SJSA1 (cell line): ENCODE measurements at regions not wholly inside any gene's neighbourhood (a gene's known extent, or its start where the extent isn't known, plus 50 kb on each side); places are given as distances from the start of the nearest gene placed in this dataset.

ENCODE experiments used
- DNase-seq, 2 experiments: peaks; one replicate each; pipeline ENCODE4 v3.0.0-alpha.2; 2015 to 2020; ENCODE audit warnings: low spot score in 2 of 2, low read depth in 1 of 2
- H3K27ac ChIP-seq: fragments of 250-450 bp; sonication (Bioruptor Pico); 2 replicates; pipeline ENCODE4 v1.5.1; 2020; ENCODE audit warnings: mild to moderate bottlenecking, moderate library complexity
- H3K27me3 ChIP-seq: fragments of 250-450 bp; sonication (Bioruptor Pico); replicated peaks from 2 replicates; pipeline ENCODE4 v1.5.1; 2020; ENCODE audit warnings: mild to moderate bottlenecking, moderate library complexity
- H3K36me3 ChIP-seq: fragments of 250-450 bp; sonication (Bioruptor Pico); 2 replicates; pipeline ENCODE4 v1.5.1; 2020; ENCODE audit warnings: mild to moderate bottlenecking
- H3K4me1 ChIP-seq: fragments of 250-450 bp; sonication (Bioruptor Pico); replicated peaks from 2 replicates; pipeline ENCODE4 v1.6.1; 2021; ENCODE audit warnings: mild to moderate bottlenecking
- H3K4me3 ChIP-seq: fragments of 250-450 bp; sonication (Bioruptor Pico); 2 replicates; pipeline ENCODE4 v1.5.1; 2020; ENCODE audit warnings: mild to moderate bottlenecking
- H3K9me3 ChIP-seq: fragments of 250-450 bp; sonication (Bioruptor Pico); replicated peaks from 2 replicates; pipeline ENCODE4 v1.5.1; 2020; ENCODE audit warnings: mild to moderate bottlenecking

DNA sequence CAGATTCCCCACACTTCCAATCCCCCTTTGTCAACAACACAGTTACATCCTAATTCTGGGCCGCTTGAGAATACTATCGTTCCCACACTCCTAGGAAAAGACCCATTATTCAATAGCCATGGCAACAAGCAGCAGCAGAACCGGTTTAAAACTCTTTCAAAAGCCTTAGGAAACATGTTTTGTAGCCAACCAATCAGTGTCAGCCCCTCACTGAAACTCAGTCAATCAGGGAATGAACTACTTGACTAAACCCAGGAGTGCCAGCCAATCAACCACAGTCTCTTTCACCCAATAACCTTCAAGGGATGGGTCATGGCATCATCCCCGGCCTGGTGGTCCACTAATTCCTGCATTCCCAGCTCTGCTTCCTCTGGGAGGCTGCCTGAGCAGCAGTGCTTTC is 204.8 kb upstream of the HS6ST1 start:
- Histone ChIP-seq H3K27ac (no peak overlapping the region), H3K36me3 (no peaks in the 10 kb centered on the region), H3K4me3 (no peak overlapping the region), H3K9me3 (no peaks in the 10 kb centered on the region; the same call in 1 of the 2 replicates), H3K4me1 (peaks cover 23% of the 10 kb centered on the region), H3K27me3 (no peaks in the 10 kb centered on the region)
- DNase-seq, result no peak

GRCh38 chr2:128524183-128524582 is 205.5 kb upstream of the HS6ST1 start:
- peaks cover 23% of the 10 kb centered on the region for H3K4me1 ChIP-seq
- H3K27me3 ChIP-seq, result no peaks in the 10 kb centered on the region
- H3K4me3 ChIP-seq, result no peak overlapping the region
- no peaks in the 10 kb centered on the region; the same call in 1 of the 2 replicates for H3K9me3 ChIP-seq
- H3K27ac ChIP-seq, result no peak overlapping the region
- no peaks in the 10 kb centered on the region for H3K36me3 ChIP-seq
- no peak for DNase-seq

DNA sequence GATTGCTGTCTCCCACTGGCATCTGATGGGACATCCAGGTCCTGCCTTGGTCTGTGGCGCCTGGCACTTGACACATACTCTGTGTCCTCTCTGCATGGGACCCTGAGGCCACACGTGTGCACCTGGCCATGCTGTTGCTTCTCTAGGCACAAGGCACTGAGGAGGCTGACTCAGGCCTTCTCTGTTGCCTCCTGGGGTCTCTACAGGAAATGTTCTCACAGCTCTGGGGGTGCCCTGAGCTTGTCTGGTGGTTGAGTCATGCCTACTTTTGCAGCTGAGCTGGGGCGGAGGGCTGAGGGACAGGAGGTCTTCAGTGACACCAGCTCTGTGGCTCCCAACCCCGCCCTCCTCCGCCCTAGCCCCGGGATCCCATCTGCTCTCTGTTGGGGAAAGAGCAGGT is 207.0 kb upstream of the HS6ST1 start:
- no peak for DNase-seq
- no peaks in the 10 kb centered on the region for H3K27me3 ChIP-seq
- peaks cover 16% of the 10 kb centered on the region for H3K4me1 ChIP-seq
- no peaks in the 10 kb centered on the region for H3K36me3 ChIP-seq
- H3K27ac ChIP-seq, result no peak overlapping the region
- no peak overlapping the region for H3K4me3 ChIP-seq
- no peaks in the 10 kb centered on the region; the same call in 1 of the 2 replicates for H3K9me3 ChIP-seq

- Histone ChIP-seq H3K27ac (no peak overlapping the region), H3K9me3 (no peaks in the 10 kb centered on the region; the same call in 1 of the 2 replicates), H3K36me3 (no peaks in the 10 kb centered on the region), H3K4me1 (peaks cover 18% of the 10 kb centered on the region), H3K4me3 (no peak overlapping the region), H3K27me3 (no peaks in the 10 kb centered on the region)
- DNase-seq, result no peak
Observed at GRCh38 chr2:128526455-128526976, 207.8 kb upstream of the HS6ST1 start.

DNA sequence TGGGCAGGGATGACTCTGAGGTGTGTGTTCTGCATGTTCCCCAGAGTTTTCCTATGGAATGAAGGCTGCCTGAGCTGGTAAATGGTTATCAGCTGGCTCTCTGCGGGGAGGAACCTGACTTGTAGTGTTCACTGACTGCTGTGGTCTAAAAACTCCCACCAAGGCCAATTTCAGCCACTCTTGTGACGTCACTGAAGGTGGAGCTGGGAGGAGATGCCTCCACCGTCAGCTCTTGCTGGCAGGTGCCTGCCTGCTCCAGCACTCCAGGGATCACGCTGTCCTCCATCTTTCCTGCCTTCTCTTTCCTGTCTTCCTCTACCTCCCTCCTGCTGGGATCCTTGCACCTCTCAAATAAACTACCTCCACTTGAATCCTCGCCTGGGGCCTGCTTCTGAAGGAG is 209.5 kb upstream of the HS6ST1 start:
- peaks cover 23% of the 10 kb centered on the region for H3K4me1 ChIP-seq
- no peak overlapping the region for H3K27ac ChIP-seq
- no peaks in the 10 kb centered on the region; the same call in 1 of the 2 replicates for H3K9me3 ChIP-seq
- no peaks in the 10 kb centered on the region for H3K36me3 ChIP-seq
- no peaks in the 10 kb centered on the region for H3K27me3 ChIP-seq
- DNase-seq, result no peak
- H3K4me3 ChIP-seq, result no peak overlapping the region

- Histone ChIP-seq H3K27ac (no peak overlapping the region), H3K4me3 (no peak overlapping the region), H3K4me1 (peaks cover 43% of the 10 kb centered on the region), H3K27me3 (no peaks in the 10 kb centered on the region), H3K9me3 (no peaks in the 10 kb centered on the region), H3K36me3 (no peaks in the 10 kb centered on the region)
- DNase-seq, result no peak
Observed at GRCh38 chr2:128530025-128530573, 211.4 kb upstream of the HS6ST1 start.

DNA sequence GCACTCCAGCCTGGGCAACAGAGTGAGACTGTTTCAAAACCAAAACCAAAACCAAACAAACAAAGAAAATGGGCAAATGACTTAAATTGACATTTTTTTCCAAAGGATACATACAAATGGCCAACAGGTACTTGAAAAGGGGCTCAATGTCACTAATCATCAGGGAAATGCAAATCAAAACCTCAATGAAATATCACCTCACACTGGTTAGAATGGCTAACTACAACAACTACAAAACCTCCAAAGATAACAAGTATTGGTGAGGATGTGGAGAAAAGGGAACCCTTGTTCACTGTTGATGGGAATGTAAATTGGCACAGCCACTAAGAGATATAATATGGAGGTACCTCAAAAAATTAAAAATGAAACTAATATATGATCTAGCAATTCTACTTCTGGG is 213.2 kb upstream of the HS6ST1 start:
- Histone ChIP-seq H3K9me3 (no peaks in the 10 kb centered on the region), H3K36me3 (no peaks in the 10 kb centered on the region), H3K27ac (no peak overlapping the region; the same call in 1 of the 2 replicates), H3K4me1 (peaks cover 56% of the 10 kb centered on the region), H3K4me3 (no peak overlapping the region), H3K27me3 (no peaks in the 10 kb centered on the region)
- DNase-seq, result no peak

GRCh38 chr2:128533101-128533500 is 214.4 kb upstream of the HS6ST1 start:
- DNase-seq, result no peak
- peaks cover 64% of the 10 kb centered on the region for H3K4me1 ChIP-seq
- H3K4me3 ChIP-seq, result no peak overlapping the region
- H3K27ac ChIP-seq, result no peak overlapping the region
- H3K27me3 ChIP-seq, result no peaks in the 10 kb centered on the region
- no peaks in the 10 kb centered on the region for H3K9me3 ChIP-seq
- H3K36me3 ChIP-seq, result no peaks in the 10 kb centered on the region

DNA sequence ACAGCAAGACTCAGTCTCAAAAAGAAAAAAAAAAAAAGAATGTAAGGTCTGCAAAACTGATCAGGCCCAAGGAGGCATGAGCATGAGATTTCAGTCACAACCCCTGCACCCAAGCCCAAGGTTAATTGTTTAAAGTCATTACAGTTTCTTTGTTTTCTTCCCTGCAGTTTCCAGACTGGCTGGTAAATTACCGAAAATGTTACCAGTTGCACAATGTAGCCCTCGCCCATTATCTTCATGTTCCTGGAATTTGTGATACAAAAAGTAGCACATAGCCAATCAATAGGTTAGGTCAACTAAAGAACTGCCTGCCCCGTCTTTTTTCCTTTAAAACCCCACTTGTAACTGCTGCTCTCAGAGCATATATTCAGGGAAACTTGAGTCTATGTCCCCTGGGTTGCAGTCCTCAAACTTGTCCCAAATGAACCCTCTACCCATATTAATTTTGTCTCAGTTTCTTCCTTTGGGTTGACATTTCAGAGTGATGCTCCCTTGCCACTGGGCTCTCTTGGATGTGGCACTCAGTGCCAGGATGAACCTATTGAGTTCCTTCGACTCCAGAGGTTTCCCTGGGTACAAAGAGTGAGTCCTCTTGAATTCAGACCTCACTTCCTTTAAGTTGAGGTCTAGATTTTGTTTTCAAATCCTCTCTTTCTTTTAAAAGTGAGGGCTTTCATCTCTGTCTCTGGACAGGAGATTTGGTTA is 216.2 kb upstream of the HS6ST1 start:
- Histone ChIP-seq H3K36me3 (no peaks in the 10 kb centered on the region), H3K27ac (peak overlapping the region; percentile 98), H3K27me3 (no peaks in the 10 kb centered on the region), H3K4me3 (no peak overlapping the region), H3K9me3 (no peaks in the 10 kb centered on the region), H3K4me1 (peaks cover 71% of the 10 kb centered on the region)
- no peak for DNase-seq

DNA sequence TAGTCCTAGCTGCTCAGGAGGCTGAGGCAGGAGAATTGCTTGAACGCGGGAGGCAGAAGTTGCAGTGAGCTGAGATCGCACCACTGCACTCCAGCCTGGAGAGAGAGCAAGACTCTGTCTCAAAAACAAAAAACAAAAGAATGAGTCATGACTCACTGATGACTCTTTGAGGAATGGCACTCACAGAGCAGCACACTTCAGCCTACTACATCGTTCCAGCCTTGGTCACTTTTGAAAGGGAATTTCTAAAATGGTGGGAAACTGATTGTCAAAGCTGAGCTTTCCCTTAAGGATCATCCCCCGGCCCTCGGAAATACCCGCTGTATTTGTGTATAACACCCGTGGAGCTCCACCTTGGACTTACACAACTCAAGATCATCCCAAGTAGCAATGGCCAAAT is 217.3 kb upstream of the HS6ST1 start:
- H3K4me3 ChIP-seq, result no peak overlapping the region
- peak overlapping the region; percentile 98 for H3K27ac ChIP-seq
- H3K27me3 ChIP-seq, result no peaks in the 10 kb centered on the region
- DNase-seq, result peak; percentile 77 to 91
- H3K36me3 ChIP-seq, result no peaks in the 10 kb centered on the region
- peaks cover 69% of the 10 kb centered on the region for H3K4me1 ChIP-seq
- H3K9me3 ChIP-seq, result no peaks in the 10 kb centered on the region

DNA sequence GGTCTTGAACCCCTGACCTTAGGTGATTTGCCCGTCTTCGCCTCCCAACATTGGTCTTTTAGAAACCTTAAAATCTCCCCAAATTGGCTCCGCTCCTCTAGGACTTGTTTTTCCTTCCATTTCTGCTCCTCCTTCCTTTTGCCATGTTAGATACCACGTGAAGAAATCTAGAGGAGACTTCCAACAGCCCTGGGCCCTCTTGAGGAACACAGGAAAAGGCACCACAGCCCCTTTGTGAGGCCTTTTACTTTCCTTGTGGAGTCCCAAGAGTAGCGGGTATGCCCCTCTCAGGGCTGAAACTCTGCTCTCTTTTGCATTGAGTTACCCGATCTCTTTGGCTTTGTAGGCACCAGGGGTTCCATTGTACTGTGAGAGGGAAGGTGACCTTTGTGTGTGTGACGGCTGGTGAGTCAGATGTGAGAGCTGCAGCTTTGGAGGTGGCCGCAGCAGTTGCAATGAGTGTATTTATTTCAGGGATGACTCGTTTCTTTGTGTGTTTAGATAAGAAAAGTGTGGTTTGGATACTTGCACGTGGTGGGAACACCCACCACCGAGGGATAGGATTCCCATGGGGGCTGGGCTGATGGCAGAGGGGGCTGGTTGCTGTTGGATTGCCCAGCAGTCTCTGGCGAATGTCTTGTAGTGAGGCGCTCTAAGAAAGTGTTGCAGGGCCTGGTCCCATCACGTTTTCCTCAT is 218.4 kb upstream of the HS6ST1 start:
- H3K27me3 ChIP-seq, result no peaks in the 10 kb centered on the region
- peak overlapping the region; percentile 98 for H3K27ac ChIP-seq
- peak; percentile 96 to 99 for DNase-seq
- peaks cover 62% of the 10 kb centered on the region for H3K4me1 ChIP-seq
- no peaks in the 10 kb centered on the region for H3K36me3 ChIP-seq
- no peaks in the 10 kb centered on the region for H3K9me3 ChIP-seq
- peak overlapping the region; percentile 13 for H3K4me3 ChIP-seq

GRCh38 chr2:128537646-128538045 is 219.0 kb upstream of the HS6ST1 start:
- H3K4me3 ChIP-seq, result peak overlapping the region; percentile 13
- H3K9me3 ChIP-seq, result no peaks in the 10 kb centered on the region
- no peaks in the 10 kb centered on the region for H3K27me3 ChIP-seq
- H3K36me3 ChIP-seq, result no peaks in the 10 kb centered on the region
- DNase-seq, result no peak
- H3K27ac ChIP-seq, result peak overlapping the region; percentile 98
- H3K4me1 ChIP-seq, result peaks cover 62% of the 10 kb centered on the region

- peak overlapping the region; percentile 13; the same call in 1 of the 2 replicates for H3K4me3 ChIP-seq
Observed at GRCh38 chr2:128538396-128538795, 219.7 kb upstream of the HS6ST1 start.

DNA sequence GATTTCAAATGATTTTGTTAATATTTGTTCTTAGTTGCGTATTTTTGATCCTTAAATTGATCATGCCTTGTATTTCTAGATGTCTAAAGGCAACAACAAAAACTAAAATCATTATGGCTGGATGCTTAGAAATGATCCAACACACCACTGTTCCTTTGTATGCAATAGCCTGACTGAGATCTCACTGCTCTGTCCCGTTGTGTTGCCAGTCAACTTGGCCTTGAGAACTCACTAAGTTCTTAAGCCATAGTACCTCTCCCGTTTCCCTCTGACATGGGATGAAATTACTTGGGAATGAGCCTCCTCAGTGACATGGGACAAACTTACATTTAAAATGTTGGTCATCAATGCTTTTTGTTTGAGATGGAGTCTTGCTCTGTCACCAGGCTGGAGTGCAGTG is 222.0 kb upstream of the HS6ST1 start:
- H3K27ac ChIP-seq, result no peak overlapping the region
- peaks cover 36% of the 10 kb centered on the region for H3K4me1 ChIP-seq
- H3K9me3 ChIP-seq, result no peaks in the 10 kb centered on the region
- no peaks in the 10 kb centered on the region for H3K36me3 ChIP-seq
- H3K27me3 ChIP-seq, result no peaks in the 10 kb centered on the region
- no peak for DNase-seq
- H3K4me3 ChIP-seq, result no peak overlapping the region

More at GRCh38 chr2:128538396-128538795, 219.7 kb upstream of the HS6ST1 start:
- no peaks in the 10 kb centered on the region for H3K27me3 ChIP-seq
- H3K9me3 ChIP-seq, result no peaks in the 10 kb centered on the region
- H3K4me1 ChIP-seq, result peaks cover 59% of the 10 kb centered on the region
- H3K36me3 ChIP-seq, result no peaks in the 10 kb centered on the region
- peak in 1 of 2 experiments; percentile 52 for DNase-seq
- peak overlapping the region; percentile 98 for H3K27ac ChIP-seq
